GM18868 (cell line): ENCODE measurements at regions not wholly inside any gene's neighbourhood (a gene's known extent, or its start where the extent isn't known, plus 50 kb on each side); places are given as distances from the start of the nearest gene placed in this dataset.
A peak's percentile ranks its signal among the peaks of the same experiment; 100 is the strongest.

Source experiments
- ATAC-seq: cut with Tn5 transposase; IDR thresholded peaks from one replicate; pipeline ENCODE4 v1.9.1; 2021; ENCODE audit warnings: mild to moderate bottlenecking, moderate library complexity; ENCODE audit not compliant: unreplicated experiment

- ATAC-seq, result peak; percentile 71
Measured at GRCh38 chr3:162170581-162170980, 674.0 kb downstream of the OTOL1 start.

GRCh38 chr3:162171970-162172369, 675.4 kb downstream of the OTOL1 start:
- no peak for ATAC-seq

DNA sequence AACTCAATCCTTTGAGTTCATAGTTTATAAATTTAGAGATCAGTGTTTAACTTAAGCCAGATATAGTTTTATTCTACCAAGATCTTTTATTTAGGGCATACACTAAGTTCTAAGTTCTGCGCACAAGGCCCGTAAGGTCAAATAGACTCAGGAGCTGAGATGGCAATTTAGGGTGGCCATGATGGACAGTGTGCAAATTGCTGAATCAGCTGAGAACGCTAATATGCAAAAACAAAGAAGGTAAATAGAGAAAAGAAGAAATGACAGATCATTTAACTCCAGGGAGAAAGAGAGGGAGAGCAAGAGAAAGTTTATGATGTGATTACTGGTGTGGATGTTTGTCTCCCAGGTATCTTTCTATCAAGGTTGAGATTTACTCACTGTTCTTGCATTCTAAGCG, 678.5 kb downstream of the OTOL1 start:
- ATAC-seq, result no peak

DNA sequence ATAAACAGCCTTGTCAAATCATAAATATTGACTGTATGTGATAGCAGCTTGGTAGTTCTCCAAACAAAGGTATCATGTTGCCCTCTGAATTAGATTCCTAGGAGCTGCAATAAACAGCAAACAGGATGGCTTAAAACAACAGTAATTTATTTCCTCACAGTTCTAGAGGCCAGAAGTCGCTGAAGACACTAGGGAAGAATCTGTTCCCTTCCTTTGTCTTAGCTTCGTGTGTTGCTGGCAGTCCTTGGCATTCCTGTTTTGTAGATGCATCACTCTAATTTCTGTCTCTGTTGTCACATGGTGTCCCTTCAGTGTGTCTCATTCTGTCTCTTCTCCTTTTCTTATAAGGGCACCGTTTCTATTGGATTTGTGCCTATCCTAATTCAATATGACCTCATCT, 679.3 kb downstream of the OTOL1 start:
- no peak for ATAC-seq

- ATAC-seq, result no peak
Measured at GRCh38 chr3:162183440-162183839, 686.8 kb downstream of the OTOL1 start.

DNA sequence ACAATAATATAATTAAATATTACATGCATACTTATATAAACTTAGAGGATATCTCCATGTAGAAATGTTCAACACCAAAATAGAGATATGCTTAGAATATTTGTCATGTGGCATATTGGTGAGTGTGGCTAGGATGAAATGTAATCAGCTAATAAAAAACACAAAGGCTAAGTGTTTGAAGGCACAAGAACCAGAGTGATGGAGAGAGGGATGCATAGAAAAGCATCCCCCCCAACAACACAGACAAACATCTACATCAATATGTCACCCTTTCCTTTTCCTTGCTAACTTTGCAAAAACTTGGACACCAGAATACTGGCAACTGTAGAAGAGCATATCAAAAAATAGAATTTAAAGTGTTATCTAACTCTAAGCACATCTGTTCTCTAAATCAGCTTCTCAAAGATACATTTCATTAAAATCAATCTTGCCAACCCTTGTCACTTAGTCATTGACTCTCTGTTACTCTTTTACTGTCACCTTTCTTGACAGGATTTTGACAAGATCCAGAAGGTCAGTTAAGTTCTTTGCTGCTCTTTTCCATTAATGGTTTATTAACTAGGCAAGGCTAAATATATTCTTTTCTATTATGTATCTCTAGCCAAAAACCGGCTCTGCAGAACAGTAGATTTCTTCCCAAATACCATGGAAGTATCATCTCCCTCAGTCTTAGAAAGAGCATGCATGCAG, 695.9 kb downstream of the OTOL1 start:
- no peak for ATAC-seq

DNA sequence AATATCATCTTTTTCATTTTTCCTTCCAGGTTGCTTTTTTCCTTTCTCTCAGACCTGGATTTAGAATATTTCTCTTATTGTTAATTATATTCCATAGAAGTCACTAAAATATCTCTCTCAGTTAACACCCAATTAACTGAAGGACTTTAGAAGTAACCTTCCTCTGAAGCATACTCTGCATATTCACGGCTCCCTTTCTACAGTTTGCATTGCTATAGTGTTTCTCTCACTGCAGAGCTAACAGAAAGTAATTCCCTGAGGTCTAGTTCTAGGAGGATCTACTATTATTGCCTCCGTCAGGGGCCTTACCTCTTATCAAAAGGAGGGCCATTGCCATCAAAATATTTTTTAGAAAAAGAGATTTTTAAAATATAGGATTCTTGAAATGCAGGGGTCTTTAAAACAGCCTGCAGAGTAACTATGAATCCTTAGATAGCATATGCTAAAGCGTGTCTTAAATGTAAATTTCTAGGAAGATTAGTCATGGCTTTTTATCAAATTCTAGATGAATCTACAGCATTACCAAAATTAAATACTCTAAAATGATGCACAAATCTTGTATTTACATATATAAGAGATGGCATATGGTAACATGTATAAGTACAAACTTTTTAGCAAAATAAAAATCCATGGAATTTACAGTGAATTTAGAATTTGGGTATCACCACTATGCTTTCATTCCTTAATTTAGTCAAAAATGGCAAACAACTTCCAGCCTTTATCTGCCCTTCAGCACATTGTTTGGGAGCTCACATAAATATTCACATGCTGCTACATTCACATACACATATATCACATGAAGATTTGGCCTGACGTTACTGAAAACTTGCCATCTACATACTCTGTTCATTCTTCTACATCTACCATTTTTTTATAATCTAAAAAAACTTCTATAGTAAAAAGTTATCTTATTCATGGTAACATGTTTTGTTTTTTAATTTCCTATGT, 696.8 kb downstream of the OTOL1 start:
- ATAC-seq, result no peak

- ATAC-seq, result no peak
Measured at GRCh38 chr3:162195147-162195546, 698.5 kb downstream of the OTOL1 start.

- no peak for ATAC-seq
Measured at GRCh38 chr3:162196964-162197363, 700.4 kb downstream of the OTOL1 start.

GRCh38 chr3:162200836-162201235, 704.2 kb downstream of the OTOL1 start:
- ATAC-seq, result no peak

GRCh38 chr3:162206648-162207047, 710.0 kb downstream of the OTOL1 start:
- ATAC-seq, result no peak

- no peak for ATAC-seq
Measured at GRCh38 chr3:162211470-162211869, 714.9 kb downstream of the OTOL1 start.

- ATAC-seq, result no peak
Measured at GRCh38 chr3:162213196-162213595, 716.6 kb downstream of the OTOL1 start.

DNA sequence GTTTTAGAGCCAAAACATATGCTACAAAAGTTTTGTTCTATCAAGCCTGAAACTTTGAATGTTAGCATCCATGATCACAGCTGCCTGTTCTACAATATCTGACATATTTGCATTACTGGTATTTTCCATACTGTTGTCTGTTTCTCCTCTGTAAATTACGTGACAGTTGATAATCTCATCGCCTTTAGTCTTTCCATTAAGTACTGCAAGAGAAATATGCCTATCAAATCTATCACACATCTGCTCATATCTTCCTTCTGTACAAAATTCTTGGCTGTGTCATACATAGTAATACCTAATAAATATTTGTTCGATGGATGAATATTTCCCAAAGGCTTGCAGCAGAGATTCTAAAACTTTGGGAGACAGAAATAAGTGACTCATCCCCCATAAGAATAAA, 717.3 kb downstream of the OTOL1 start:
- ATAC-seq, result no peak

DNA sequence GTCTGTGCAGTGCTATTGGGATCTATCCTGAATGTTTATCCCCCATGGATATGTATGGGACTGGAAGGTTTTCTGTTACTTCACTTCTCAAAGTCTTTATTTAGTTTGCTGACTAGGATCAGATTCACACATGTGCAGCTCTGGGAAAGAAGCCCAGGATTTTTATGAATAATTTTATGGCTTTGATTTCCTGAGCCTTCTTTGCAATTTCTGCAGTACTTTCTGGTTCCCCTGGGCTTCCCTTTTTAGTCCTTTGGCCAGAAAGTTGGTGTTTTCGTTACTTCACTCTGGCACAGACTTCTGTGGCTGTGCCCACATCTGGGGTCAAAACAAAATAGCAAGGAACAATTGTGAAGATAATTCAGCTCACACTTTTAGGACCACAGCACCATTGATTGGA, 721.0 kb downstream of the OTOL1 start:
- ATAC-seq, result no peak

GRCh38 chr3:162218479-162218878, 721.9 kb downstream of the OTOL1 start:
- no peak for ATAC-seq

- no peak for ATAC-seq
Measured at GRCh38 chr3:162224746-162225145, 728.1 kb downstream of the OTOL1 start.

DNA sequence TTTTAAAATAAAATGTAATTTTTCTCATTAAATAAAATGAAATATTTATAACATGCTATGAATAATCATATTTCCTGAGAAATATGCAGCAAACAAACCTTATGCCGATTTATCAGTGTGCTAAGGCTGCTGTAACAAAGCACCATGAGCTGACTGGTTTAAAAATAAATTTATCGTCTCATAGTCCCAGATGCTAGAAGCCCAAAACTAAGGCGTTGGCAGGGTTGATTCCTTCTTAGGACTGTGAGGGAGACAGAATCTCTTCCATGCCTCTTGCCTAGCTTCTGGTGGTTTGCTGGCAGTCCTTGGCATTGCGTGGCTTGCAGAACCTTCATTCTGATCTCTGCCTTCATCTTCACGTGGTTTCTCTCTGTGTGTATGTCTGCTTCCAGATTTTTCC, 740.3 kb downstream of the OTOL1 start:
- ATAC-seq, result no peak

DNA sequence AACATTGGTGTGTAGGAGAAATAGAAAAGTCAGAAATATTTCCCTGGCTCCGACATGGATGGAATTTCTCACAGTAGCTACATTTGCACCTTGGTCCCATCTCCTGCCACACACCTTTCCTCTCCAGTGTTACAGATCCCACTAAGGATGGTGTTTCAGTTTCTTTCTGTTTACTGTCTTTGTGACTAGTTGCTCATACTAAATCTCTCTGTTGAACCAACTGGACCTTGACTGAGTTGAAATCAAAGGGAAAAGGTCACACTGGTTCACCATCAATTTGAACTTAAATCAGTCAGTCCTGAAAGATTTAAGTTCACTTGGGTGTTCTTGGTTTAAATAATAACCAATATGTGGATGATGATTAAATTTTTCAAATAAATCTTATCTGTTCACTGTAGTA, 754.2 kb downstream of the OTOL1 start:
- no peak for ATAC-seq

GRCh38 chr3:162262129-162262528, 765.5 kb downstream of the OTOL1 start:
- ATAC-seq, result no peak

- ATAC-seq, result no peak
Measured at GRCh38 chr3:162263596-162263995, 767.0 kb downstream of the OTOL1 start.
